CD14-positive monocyte (primary cell): ENCODE measurements at regions not wholly inside any gene's neighbourhood (a gene's known extent, or its start where the extent isn't known, plus 50 kb on each side); places are given as distances from the start of the nearest gene placed in this dataset.

Experiments
- DNase-seq, 3 donors: peaks; one replicate each; pipeline ENCODE4 v3.0.0-alpha.2; 2011 to 2022
- H2AFZ ChIP-seq: 2 replicates; pipeline ENCODE4 v1.6.0; 2012; ENCODE audit warnings: mild to moderate bottlenecking, low read depth, low read length, inconsistent platforms; ENCODE audit not compliant: insufficient read depth, poor library complexity, severe bottlenecking
- H3K27ac ChIP-seq, 2 donors: 1 replicate in 1 of 2; 2 replicates in 1 of 2; pipeline ENCODE4 v1.5.1; 2012 to 2013; ENCODE audit warnings: low read length in 2 of 2, control low read depth in 1 of 2, inconsistent platforms in 1 of 2, low read depth in 1 of 2, mild to moderate bottlenecking in 1 of 2
- H3K27me3 ChIP-seq, 2 donors: one replicate each; pipeline versions ENCODE4 v1.6.0 to v1.6.1; 2011 to 2013; ENCODE audit warnings: low read length in 2 of 2; ENCODE audit not compliant: control insufficient read depth in 2 of 2, insufficient read depth in 2 of 2
- H3K36me3 ChIP-seq, 2 donors: replicated peaks in 1 of 2; 1 replicate in 1 of 2; 2 replicates in 1 of 2; pipeline versions ENCODE4 v1.5.1 to v1.6.1; 2012 to 2013; ENCODE audit warnings: low read length in 2 of 2, control low read depth in 1 of 2, inconsistent platforms in 1 of 2, mild to moderate bottlenecking in 1 of 2; ENCODE audit not compliant: insufficient read depth in 2 of 2, control insufficient read depth in 1 of 2
- H3K4me1 ChIP-seq, 2 donors: 1 replicate in 1 of 2; 2 replicates in 1 of 2; pipeline versions ENCODE4 v1.5.1 to v1.6.1; 2012 to 2013; ENCODE audit warnings: low read length in 2 of 2, control low read depth in 1 of 2, inconsistent platforms in 1 of 2, mild to moderate bottlenecking in 1 of 2, moderate library complexity in 1 of 2; ENCODE audit not compliant: insufficient read depth in 2 of 2, control insufficient read depth in 1 of 2
- H3K4me2 ChIP-seq: replicated peaks from 2 replicates; pipeline ENCODE3; 2012; ENCODE audit warnings: low read length, moderate library complexity, mild to moderate bottlenecking; ENCODE audit not compliant: poor library complexity, severe bottlenecking; ENCODE audit errors: extremely low read depth
- H3K4me3 ChIP-seq, 3 experiments: fragments of 200-600 bp in 1 of 3; sonication (generic) in 1 of 3; replicated peaks in 1 of 3; 1 replicate in 2 of 3; 2 replicates in 1 of 3; pipeline ENCODE4 v1.5.1; 2011 to 2013; ENCODE audit warnings: low read length in 3 of 3, mild to moderate bottlenecking in 3 of 3, control low read depth in 2 of 3, low read depth in 2 of 3, inconsistent platforms in 1 of 3, moderate library complexity in 1 of 3
- H3K79me2 ChIP-seq: 2 replicates; pipeline ENCODE4 v1.6.0; 2012; ENCODE audit warnings: mild to moderate bottlenecking, control low read depth, inconsistent platforms, low read length, moderate library complexity; ENCODE audit not compliant: insufficient read depth
- H3K9ac ChIP-seq: 2 replicates; pipeline ENCODE4 v1.6.0; 2017; ENCODE audit warnings: low read length, mild to moderate bottlenecking; ENCODE audit not compliant: insufficient read depth, poor library complexity, severe bottlenecking
- H3K9me3 ChIP-seq, 2 donors: replicated peaks in 1 of 2; 1 replicate in 1 of 2; 2 replicates in 1 of 2; pipeline versions ENCODE4 v1.5.1 to v1.6.1; 2012 to 2013; ENCODE audit warnings: low read length in 2 of 2, control low read depth in 1 of 2; ENCODE audit not compliant: control insufficient read depth in 1 of 2, insufficient read depth in 1 of 2
- H4K20me1 ChIP-seq: 2 replicates; pipeline ENCODE4 v1.6.0; 2012; ENCODE audit warnings: mild to moderate bottlenecking, low read length, control low read depth, moderate library complexity; ENCODE audit not compliant: insufficient read depth
- H3K27ac Mint-ChIP-seq, 7 donors: one replicate each; pipeline ENCODE4 v1.8.0; 2020; ENCODE audit warnings: mild to moderate bottlenecking in 7 of 7, mixed read lengths in 7 of 7, moderate library complexity in 6 of 7, inconsistent platforms in 2 of 7
- H3K27me3 Mint-ChIP-seq, 3 donors: one replicate each; pipeline ENCODE4 v1.8.0; 2021 to 2022; ENCODE audit warnings: low read depth in 3 of 3, mild to moderate bottlenecking in 3 of 3, mixed read lengths in 3 of 3, moderate library complexity in 3 of 3, inconsistent platforms in 1 of 3
- H3K36me3 Mint-ChIP-seq, 2 donors: one replicate each; pipeline ENCODE4 v1.8.0; 2020; ENCODE audit warnings: mixed read lengths in 2 of 2, inconsistent platforms in 1 of 2, mild to moderate bottlenecking in 1 of 2
- H3K4me1 Mint-ChIP-seq: one replicate; pipeline ENCODE4 v1.8.0; 2020; ENCODE audit warnings: mild to moderate bottlenecking, mixed read lengths
- H3K4me3 Mint-ChIP-seq, 2 donors: one replicate each; pipeline ENCODE4 v1.8.0; 2020; ENCODE audit warnings: mild to moderate bottlenecking in 2 of 2, mixed read lengths in 2 of 2, moderate library complexity in 1 of 2
- H3K9me3 Mint-ChIP-seq, 7 donors: one replicate each; pipeline ENCODE4 v1.8.0; 2020 to 2022; ENCODE audit warnings: mixed read lengths in 7 of 7, mild to moderate bottlenecking in 6 of 7, moderate library complexity in 6 of 7, inconsistent platforms in 2 of 7
- WGBS: methylation state at CpG from one replicate; pipeline ENCODE4 v1.1.5; 2013; ENCODE audit warnings: missing lambda C conversion rate; ENCODE audit not compliant: insufficient coverage; 5-methylcytosine and 5-hydroxymethylcytosine counted together
- intact Hi-C, 2 donors: fragments of 100-400 bp; cut with micrococcal nuclease; formaldehyde crosslinking; loops; one replicate each; pipeline versions ENCODE4 v1.15.0 to v1.15.1; 2023
- TF ChIP-seq, protein P1 (sequence below): fragments of 200-600 bp; IDR thresholded peaks from one replicate; pipeline ENCODE4 v1.8.0; 2022; ENCODE audit warnings: antibody characterized with exemption, mild to moderate bottlenecking

DNA sequence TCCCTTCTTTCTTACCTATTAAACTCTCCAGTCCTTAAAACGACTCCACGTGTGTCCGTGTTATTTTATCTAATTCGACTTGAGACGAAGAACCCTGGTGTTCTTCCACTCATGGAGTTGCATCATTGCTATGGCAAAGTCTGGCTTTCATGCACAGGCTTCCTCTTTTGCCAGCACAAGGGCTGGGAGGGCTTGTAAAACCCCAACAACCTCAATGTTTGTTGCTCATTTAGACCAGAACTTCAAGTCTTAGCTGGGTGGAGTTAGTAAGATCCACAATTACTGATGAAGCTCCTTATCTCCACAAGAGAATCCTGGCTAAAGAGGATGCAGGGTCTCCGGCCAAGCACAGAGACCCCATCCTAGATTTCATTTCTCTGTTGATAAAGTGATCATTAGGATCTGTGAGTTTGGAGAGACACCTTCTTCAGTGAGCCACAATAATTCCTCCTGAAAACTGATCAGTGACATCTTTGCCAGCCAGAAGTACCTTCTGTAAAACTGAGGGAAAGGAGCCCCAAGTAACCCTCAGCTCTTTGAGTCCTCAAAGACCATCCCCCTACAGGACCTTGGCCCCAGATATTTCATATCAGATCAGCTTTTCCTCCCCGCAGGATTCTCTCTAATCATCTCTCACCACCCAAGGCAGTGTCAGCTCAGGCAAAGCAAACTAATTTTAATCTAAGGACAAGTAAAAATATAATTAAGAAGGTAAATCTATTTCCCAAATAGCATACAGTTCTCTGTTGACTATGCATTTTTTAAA lies 514.6 kb downstream of the FUT8 start:
- 41% methylated on average over 5 of the region's 7 CpGs for WGBS
- TF ChIP-seq, protein P1, sequence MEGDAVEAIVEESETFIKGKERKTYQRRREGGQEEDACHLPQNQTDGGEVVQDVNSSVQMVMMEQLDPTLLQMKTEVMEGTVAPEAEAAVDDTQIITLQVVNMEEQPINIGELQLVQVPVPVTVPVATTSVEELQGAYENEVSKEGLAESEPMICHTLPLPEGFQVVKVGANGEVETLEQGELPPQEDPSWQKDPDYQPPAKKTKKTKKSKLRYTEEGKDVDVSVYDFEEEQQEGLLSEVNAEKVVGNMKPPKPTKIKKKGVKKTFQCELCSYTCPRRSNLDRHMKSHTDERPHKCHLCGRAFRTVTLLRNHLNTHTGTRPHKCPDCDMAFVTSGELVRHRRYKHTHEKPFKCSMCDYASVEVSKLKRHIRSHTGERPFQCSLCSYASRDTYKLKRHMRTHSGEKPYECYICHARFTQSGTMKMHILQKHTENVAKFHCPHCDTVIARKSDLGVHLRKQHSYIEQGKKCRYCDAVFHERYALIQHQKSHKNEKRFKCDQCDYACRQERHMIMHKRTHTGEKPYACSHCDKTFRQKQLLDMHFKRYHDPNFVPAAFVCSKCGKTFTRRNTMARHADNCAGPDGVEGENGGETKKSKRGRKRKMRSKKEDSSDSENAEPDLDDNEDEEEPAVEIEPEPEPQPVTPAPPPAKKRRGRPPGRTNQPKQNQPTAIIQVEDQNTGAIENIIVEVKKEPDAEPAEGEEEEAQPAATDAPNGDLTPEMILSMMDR: no peak
- H4K20me1 ChIP-seq: no peaks in the 10 kb centered on the region
- no peak overlapping the region for H2AFZ ChIP-seq
- H3K9me3 Mint-ChIP-seq: peaks cover 0 to 5% (median 0%) of the 10 kb centered on the region in 7 donors
- H3K4me3 Mint-ChIP-seq: no peak overlapping the region
- no peak overlapping the region for H3K9ac ChIP-seq
- H3K4me1 ChIP-seq: no peaks in the 10 kb centered on the region
- H3K9me3 ChIP-seq: peaks cover 0 to 4% of the 10 kb centered on the region in 2 donors
- H3K36me3 ChIP-seq: no peaks in the 10 kb centered on the region
- intact Hi-C loops: no loop called here
- no peaks in the 10 kb centered on the region for H3K79me2 ChIP-seq
- no peaks in the 10 kb centered on the region for H3K36me3 Mint-ChIP-seq
- H3K27me3 Mint-ChIP-seq: peaks cover 0 to 8% (median 4%) of the 10 kb centered on the region in 3 donors
- H3K27me3 ChIP-seq: no peaks in the 10 kb centered on the region
- H3K4me1 Mint-ChIP-seq: no peaks in the 10 kb centered on the region
- no peak overlapping the region for H3K27ac Mint-ChIP-seq
- H3K4me2 ChIP-seq: no peak overlapping the region
- DNase-seq: no peak
- H3K27ac ChIP-seq: no peak overlapping the region
- H3K4me3 ChIP-seq: no peak overlapping the region

DNA sequence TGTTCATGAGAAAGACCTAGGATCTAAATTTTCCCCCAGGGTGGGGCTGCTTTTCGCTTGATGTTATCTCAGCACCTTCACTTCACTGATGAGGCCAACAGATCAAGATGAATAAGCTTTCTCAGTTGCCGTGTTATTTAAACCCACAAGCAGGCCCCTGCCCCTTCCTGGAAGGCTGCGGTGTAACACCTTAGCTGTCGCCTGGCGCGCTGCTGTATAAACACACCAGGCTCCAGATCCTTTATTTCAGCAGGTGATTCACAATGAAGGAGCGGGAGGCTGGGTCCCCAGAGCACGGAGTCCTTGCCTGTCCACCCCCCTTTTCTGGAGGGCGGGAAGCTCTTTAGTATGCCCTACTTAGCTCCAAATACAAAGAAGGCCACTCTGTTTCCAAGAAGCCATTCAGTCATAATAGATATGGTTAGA lies 515.4 kb downstream of the FUT8 start:
- Histone ChIP-seq H3K9ac (no peak overlapping the region), H3K27ac (no peak overlapping the region), H3K79me2 (no peaks in the 10 kb centered on the region), H3K36me3 (no peaks in the 10 kb centered on the region), H3K9me3 (peaks cover 0 to 4% of the 10 kb centered on the region in 2 donors), H3K27me3 (no peaks in the 10 kb centered on the region), H3K4me1 (no peaks in the 10 kb centered on the region), H3K4me3 (no peak overlapping the region), H4K20me1 (no peaks in the 10 kb centered on the region), H2AFZ (no peak overlapping the region), H3K4me2 (no peak overlapping the region)
- peaks cover 0 to 5% (median 0%) of the 10 kb centered on the region in 7 donors for H3K9me3 Mint-ChIP-seq
- no peaks in the 10 kb centered on the region for H3K36me3 Mint-ChIP-seq
- WGBS: 46% methylated on average over 7 of the region's 9 CpGs
- TF ChIP-seq, protein P1: no peak
- no peak overlapping the region for H3K27ac Mint-ChIP-seq
- intact Hi-C loops: no loop called here
- H3K27me3 Mint-ChIP-seq: peaks cover 0 to 8% (median 4%) of the 10 kb centered on the region in 3 donors
- no peak for DNase-seq
- H3K4me1 Mint-ChIP-seq: no peaks in the 10 kb centered on the region
- H3K4me3 Mint-ChIP-seq: no peak overlapping the region
